GM06990 (cell line): ENCODE measurements at regions not wholly inside any gene's neighbourhood (a gene's known extent, or its start where the extent isn't known, plus 50 kb on each side); places are given as distances from the start of the nearest gene placed in this dataset.

Experiments used
- DNase-seq: peaks from one replicate; pipeline ENCODE4 v3.0.0-alpha.2; 2011; ENCODE audit not compliant: insufficient read length; ENCODE audit errors: extremely low read depth
- H3K27me3 ChIP-seq: replicated peaks from 2 replicates; pipeline ENCODE4 v1.6.0; 2011; ENCODE audit warnings: low read length; ENCODE audit not compliant: control insufficient read depth, insufficient read depth
- H3K36me3 ChIP-seq: 2 replicates; pipeline ENCODE4 v1.5.1; 2011; ENCODE audit warnings: low read length; ENCODE audit not compliant: control insufficient read depth, insufficient read depth
- H3K4me3 ChIP-seq: replicated peaks from 2 replicates; pipeline ENCODE4 v1.5.1; 2011; ENCODE audit warnings: low read depth, mild to moderate bottlenecking, control low read depth, low read length
- CTCF ChIP-seq: IDR thresholded peaks from 2 replicates; pipeline ENCODE4 v1.5.1; 2011; ENCODE audit warnings: low read length, control low read depth, mild to moderate bottlenecking, inconsistent platforms; ENCODE audit not compliant: insufficient read depth, poor library complexity, severe bottlenecking

DNA sequence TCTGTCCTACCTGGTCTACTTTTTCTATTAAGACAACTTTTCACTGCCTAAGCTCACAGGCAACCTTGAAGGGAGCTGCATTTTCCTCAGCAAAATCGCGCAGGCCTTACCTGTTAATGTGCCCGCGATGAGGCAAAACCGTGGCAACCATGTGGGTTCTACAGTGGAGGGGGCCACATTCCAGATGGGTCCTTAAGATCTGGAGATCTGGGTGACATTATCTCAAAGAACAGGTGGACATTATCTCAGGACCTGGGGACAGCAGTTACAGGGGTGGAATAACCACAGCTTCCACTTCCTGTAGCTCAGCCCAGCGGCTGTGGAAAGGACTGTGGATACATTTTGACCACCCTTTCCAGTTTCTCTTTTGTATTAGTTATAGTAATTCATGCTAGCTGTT lies 112.8 kb upstream of the PTCH1 start:
- no peaks in the 10 kb centered on the region; the same call in 1 of the 2 replicates for H3K27me3 ChIP-seq
- TF ChIP-seq CTCF: no peak
- no peak overlapping the region for H3K4me3 ChIP-seq
- no peaks in the 10 kb centered on the region for H3K36me3 ChIP-seq
- no peak for DNase-seq

DNA sequence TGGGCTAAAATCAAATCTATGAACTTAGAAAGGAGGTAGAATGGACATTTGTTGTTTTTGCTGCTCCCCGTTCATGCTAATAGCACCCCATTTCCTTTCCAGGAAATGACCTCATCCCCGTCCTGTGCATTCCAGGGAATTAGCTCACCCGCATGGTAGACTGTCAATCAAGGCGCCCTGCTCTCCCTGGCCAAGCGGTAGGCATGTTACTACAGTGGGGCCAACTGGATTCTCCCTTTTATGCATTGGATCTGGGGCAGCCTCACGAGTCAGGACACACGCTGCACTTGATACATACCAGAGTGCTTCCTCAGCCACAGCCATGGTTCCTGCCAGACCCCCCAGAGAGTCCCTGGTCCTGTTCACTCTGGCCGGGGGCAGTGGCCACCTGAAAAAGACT lies 111.0 kb upstream of the PTCH1 start:
- Histone ChIP-seq H3K27me3 (no peaks in the 10 kb centered on the region; the same call in 1 of the 2 replicates), H3K4me3 (no peak overlapping the region), H3K36me3 (no peaks in the 10 kb centered on the region)
- TF ChIP-seq CTCF: no peak
- no peak for DNase-seq

DNA sequence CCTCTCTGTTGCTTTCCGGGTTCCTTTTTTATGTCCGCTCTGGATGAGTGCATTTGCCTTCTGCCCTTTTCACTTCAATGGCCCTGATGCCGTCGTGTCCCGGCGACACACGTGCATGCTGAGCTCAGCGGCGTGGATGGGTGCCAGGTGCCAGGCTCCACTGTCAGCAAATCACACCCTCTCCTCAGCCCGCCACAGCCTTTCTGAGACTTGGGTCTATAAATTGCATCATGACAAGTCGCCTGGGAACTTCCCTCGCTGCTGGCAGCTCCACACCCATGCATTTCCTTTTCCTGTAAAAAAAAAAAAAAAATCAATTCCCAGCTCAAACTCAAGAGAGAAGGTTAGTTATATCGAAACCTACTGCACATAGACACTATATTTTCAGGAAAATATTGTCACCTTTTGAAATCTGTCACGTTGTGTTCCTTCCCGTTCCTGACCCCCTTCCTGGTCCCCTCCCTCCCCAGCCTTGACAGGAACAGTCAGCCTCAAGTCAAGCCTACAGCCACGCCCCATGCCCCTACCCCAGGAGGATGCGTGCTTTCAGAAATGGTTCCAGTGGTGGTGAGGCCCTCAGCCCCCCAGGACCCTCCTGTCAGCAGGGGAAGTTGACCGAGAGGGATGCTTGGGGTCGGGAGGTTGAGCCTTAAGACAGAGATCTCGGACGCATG lies 110.3 kb upstream of the PTCH1 start:
- Histone ChIP-seq H3K4me3 (no peak overlapping the region), H3K27me3 (no peaks in the 10 kb centered on the region; the same call in 1 of the 2 replicates), H3K36me3 (no peaks in the 10 kb centered on the region)
- no peak for DNase-seq
- no peak for TF ChIP-seq CTCF

GRCh38 chr9:95626341-95626740 lies 109.6 kb upstream of the PTCH1 start:
- H3K36me3 ChIP-seq: no peaks in the 10 kb centered on the region
- no peaks in the 10 kb centered on the region; the same call in 1 of the 2 replicates for H3K27me3 ChIP-seq
- no peak for TF ChIP-seq CTCF
- DNase-seq: no peak
- no peak overlapping the region for H3K4me3 ChIP-seq

DNA sequence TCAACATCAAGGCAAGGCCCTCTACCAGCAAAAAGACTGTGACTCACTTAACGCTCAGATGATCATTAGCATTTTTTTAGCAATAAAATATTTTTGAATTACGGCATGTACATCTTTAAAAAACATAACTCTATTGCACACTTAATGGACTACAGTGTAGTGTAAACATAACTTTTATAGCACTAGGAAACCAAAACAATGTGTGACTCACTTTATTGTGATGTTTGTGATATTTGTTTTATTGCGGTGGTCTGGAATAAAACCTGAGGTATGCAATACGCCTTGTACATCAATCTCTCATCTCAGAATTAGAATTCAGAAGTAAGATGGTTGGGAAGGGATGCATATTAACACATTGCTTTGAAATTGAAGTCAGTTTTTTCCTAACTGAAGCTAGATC lies 106.9 kb upstream of the PTCH1 start:
- Histone ChIP-seq H3K27me3 (no peaks in the 10 kb centered on the region), H3K36me3 (no peaks in the 10 kb centered on the region), H3K4me3 (no peak overlapping the region)
- no peak for TF ChIP-seq CTCF
- no peak for DNase-seq

DNA sequence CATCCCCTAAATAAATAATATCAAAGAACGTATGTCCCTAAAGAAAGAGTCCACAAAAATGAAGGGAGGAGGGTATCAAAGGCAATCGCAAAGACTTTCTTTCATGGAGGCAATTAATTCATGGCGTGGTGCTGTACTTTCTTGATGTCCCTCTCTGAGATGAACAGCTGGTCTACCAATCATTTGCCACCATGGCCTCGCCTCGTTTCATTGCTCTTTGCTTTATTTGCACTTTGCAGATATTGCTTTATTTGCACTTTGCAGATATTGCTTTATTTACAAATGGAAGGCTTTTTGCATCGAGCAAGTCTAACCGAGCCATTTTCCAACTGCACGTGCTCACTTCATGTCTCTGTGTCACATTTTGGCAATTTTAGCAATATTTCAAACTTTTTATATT lies 104.0 kb upstream of the PTCH1 start:
- H3K27me3 ChIP-seq: no peaks in the 10 kb centered on the region; the same call in 1 of the 2 replicates
- no peak overlapping the region for H3K4me3 ChIP-seq
- no peaks in the 10 kb centered on the region for H3K36me3 ChIP-seq
- DNase-seq: no peak
- TF ChIP-seq CTCF: no peak
